Erythroblast (primary cell): ENCODE measurements at regions not wholly inside any gene's neighbourhood (a gene's known extent, or its start where the extent isn't known, plus 50 kb on each side); places are given as distances from the start of the nearest gene placed in this dataset.

Experiments used
- GATA1 ChIP-seq: IDR thresholded peaks from 2 replicates; pipeline ENCODE4 v1.6.1; 2011; ENCODE audit warnings: low read depth, mild to moderate bottlenecking, control low read depth, low read length, moderate library complexity
- POLR2A ChIP-seq: IDR thresholded peaks from 2 replicates; pipeline ENCODE4 v1.6.1; 2011; ENCODE audit warnings: mild to moderate bottlenecking, low read length

DNA sequence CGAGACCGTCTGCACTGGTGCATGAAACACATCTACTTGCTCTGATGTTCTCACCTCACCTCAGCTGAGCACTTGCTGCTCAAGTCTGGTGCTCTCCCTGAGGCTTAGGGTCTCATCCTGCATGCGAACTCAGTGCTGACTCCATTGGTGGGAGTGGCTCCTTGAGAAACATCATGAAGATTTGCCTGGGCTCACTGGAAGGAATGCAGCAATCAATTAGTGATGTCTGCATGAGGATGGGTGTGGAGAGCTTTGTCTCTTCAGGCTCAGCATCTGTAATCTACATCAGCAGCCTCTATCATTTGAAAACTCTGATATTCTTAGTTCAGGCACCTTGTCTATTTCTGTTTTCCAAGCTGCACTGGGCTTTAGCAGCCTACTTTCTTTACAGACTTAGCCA is 204.4 kb downstream of the IRF8 start:
- TF ChIP-seq POLR2A (no peak), GATA1 (no peak)
